ENCODE measurements at regions not wholly inside any gene's neighbourhood (a gene's known extent, or its start where the extent isn't known, plus 50 kb on each side); places are given as distances from the start of the nearest gene placed in this dataset.

DNA sequence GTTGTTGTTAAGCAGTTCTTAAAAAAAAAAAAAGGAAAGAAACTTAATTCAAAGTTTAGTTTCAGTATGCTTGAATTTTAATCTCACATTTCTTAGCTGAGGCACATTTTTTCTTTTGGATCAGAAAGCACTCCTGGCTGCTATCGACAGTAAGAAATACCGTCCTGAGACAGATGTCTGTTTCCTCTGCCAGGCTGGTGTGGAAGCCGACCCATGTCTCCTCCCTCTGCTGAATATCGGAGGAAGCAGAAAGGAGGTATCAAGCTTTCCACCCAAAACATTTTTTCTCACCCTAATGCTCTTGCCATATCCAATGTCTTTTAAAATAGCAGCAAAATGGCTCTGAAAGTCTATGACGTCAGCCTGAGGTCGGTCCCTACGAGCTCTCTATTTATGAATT lies 208.1 kb downstream of the TLE4 start:
- DNase-seq (ENCODE audit: low spot score) = no peak
- TF ChIP-seq, protein P1, sequence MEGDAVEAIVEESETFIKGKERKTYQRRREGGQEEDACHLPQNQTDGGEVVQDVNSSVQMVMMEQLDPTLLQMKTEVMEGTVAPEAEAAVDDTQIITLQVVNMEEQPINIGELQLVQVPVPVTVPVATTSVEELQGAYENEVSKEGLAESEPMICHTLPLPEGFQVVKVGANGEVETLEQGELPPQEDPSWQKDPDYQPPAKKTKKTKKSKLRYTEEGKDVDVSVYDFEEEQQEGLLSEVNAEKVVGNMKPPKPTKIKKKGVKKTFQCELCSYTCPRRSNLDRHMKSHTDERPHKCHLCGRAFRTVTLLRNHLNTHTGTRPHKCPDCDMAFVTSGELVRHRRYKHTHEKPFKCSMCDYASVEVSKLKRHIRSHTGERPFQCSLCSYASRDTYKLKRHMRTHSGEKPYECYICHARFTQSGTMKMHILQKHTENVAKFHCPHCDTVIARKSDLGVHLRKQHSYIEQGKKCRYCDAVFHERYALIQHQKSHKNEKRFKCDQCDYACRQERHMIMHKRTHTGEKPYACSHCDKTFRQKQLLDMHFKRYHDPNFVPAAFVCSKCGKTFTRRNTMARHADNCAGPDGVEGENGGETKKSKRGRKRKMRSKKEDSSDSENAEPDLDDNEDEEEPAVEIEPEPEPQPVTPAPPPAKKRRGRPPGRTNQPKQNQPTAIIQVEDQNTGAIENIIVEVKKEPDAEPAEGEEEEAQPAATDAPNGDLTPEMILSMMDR (IDR thresholded peaks at IDR 0.05; ENCODE audit: borderline replicate concordance, control extremely low read depth, extremely low read depth, insufficient read depth, missing control alignments) = no peak
- in situ Hi-C loops (cut with MboI; ENCODE audit: low sequenced_read_pairs, unreplicated experiment) = no loop called here

DNA sequence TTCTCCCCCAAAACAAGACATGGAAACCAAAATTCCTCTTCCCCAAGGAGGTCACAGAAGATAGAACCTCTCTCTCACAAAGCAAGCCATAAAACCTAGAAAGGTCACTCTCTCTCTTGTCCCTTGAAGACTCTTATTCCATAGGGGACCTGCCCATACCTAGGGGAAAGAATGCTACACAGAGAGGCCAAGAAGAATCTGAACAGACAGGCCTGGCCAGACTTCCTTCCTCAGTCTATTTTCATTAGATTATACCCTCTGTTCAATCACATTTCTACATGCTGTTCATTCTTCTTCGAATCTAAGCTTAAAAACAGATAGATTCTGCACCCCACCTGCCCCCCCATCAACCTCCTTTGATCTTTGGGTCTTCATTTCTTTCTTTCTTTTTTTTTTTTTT lies 206.8 kb downstream of the TLE4 start:
- in situ Hi-C loops (cut with MboI; ENCODE audit: low sequenced_read_pairs, unreplicated experiment) = no loop called here
- TF ChIP-seq, protein P1 (IDR thresholded peaks at IDR 0.05; ENCODE audit: borderline replicate concordance, control extremely low read depth, extremely low read depth, insufficient read depth, missing control alignments) = no peak
- no peak for DNase-seq (ENCODE audit: low spot score)

DNA sequence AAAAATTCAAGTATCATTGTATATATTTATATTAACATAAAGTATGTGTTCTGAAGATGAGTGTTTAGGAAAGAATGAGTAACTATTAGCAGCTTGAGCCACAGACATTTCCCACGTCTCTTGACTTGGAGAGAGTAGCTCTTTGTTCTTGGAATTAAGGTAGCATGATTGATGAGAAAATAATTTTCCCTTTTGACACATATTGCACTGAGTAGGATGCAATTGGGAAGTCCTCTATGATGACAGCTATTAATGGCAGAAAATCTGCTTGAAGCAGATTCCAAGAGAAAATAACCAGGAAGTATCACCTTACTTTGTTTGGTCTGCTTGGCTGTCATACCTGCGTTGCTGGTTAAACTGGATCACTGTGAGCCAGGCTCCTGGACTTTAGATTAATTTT lies 204.8 kb downstream of the TLE4 start:
- DNase-seq (ENCODE audit: low spot score) = no peak
- in situ Hi-C loops (cut with MboI; ENCODE audit: low sequenced_read_pairs, unreplicated experiment) = no loop called here
- TF ChIP-seq, protein P1 (IDR thresholded peaks at IDR 0.05; ENCODE audit: borderline replicate concordance, control extremely low read depth, extremely low read depth, insufficient read depth, missing control alignments) = no peak

Measured in GM13976 (cell line).